ENCODE measurements at regions not wholly inside any gene's neighbourhood (a gene's known extent, or its start where the extent isn't known, plus 50 kb on each side); places are given as distances from the start of the nearest gene placed in this dataset.

DNA sequence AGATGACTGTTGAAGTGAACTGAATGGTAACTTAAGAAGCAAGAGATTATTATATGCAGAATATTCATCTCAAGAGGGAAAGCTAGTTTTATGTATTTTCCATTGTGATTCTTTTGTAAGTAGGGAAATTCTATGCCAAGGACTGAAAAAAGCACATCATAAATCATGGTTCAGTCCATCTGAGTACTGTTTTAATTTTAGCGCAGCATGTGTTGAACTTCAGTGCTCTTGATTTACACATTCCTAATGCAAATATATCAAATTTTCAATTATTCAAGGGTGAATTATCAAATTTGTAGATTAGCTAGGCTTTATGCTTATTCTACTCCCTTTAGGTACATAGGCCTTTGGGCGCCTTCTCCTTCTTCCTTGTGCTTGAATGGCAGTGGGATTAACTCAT, 50.3 kb upstream of the TCF12 start:
- TF ChIP-seq CTCF (conservative IDR thresholded peaks at IDR 0.05; ENCODE audit: low read length) = no peak
- DNase-seq (ENCODE audit: low read depth) = no peak
- H3K4me3 ChIP-seq (ENCODE audit: low read length) = no peak overlapping the region

- no peak for DNase-seq (ENCODE audit: low read depth)
- TF ChIP-seq CTCF (conservative IDR thresholded peaks at IDR 0.05; ENCODE audit: low read length) = no peak
- no peak overlapping the region for H3K4me3 ChIP-seq (ENCODE audit: low read length)
Observed at GRCh38 chr15:56866803-56867202, 51.6 kb upstream of the TCF12 start.

DNA sequence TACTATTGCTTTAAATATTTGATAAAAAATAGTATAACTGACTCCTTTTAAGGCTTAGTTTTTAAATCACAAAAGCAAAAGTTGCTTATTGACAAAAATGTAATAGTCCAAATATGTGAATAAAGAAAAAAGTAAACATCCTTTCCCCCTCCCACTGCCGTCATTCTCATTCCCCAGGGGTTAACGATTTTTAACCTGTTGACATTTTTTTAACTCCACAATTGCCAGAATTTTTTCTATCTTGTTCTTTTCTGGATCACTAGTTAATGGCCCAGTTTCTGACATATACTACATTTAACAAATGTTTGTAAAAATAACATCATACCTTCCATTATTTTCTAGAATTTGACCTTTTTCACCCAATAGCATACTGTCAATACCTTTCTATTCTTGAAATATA, 60.6 kb upstream of the TCF12 start:
- DNase-seq (ENCODE audit: low read depth) = no peak
- TF ChIP-seq CTCF (conservative IDR thresholded peaks at IDR 0.05; ENCODE audit: low read length) = no peak

DNA sequence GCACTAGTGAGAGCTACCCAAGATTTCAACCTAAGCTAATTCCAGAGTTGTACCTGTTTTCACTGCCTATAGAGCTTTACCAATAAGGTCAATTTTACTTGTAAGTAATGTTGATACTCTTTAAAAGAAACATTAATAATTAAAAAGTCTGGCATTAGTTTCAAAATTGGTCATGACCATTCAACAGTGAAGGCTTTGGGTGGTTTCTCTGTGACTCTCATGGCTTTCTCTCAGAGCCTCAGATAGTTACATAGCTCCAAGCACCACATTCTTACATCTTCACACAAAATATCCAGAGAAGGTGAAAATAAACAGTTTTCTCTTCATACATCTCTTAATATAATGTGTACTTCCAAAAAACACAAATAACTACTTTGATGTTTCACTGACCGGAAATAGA, 61.5 kb upstream of the TCF12 start:
- H3K4me3 ChIP-seq (ENCODE audit: low read length) = no peak overlapping the region
- DNase-seq (ENCODE audit: low read depth) = no peak
- TF ChIP-seq CTCF (conservative IDR thresholded peaks at IDR 0.05; ENCODE audit: low read length) = no peak

More for the DNA sequence above, 60.6 kb upstream of the TCF12 start:
- H3K4me3 ChIP-seq (ENCODE audit: low read length) = no peak overlapping the region

DNA sequence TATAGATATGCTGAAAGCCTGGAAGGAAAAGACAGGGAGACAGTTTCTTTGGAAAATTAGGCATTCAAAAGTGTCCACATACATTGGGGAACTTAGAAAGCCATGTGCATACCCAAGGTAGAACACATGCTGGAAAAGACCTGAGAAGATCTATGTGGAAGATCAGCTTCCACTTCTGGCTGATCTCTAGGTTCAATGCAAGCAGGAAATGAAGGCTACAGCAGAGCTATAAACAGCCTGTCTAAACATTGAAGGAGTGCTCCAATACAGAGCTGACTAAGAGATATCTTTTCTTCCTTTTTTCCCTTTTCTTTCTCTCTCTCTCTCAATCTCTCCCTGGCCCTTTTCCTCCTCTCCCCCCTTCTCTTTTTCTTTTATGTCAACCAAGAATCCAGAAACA, 73.6 kb upstream of the TCF12 start:
- DNase-seq (ENCODE audit: low read depth) = no peak
- no peak for TF ChIP-seq CTCF (conservative IDR thresholded peaks at IDR 0.05; ENCODE audit: low read length)
- H3K4me3 ChIP-seq (ENCODE audit: low read length) = no peak overlapping the region

DNA sequence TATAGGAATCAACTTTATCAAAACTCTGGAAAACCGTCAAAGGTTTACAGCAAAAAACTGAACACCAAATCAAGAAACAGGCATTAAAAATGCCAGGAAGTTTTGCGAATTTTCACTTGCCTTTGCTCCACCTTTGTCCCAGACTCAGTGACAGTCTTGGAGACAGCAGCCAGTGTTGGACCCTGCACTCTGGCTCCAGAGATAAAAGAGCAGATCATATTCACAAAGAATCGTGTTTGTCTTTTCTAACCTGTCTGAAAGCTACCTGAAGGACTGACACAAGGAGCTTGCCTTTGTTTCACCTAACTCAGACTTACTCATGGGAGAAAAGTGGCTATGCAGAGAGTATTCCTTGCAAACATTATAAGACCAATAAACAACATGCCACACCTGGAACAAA, 74.0 kb upstream of the TCF12 start:
- H3K4me3 ChIP-seq (ENCODE audit: low read length) = no peak overlapping the region
- no peak for DNase-seq (ENCODE audit: low read depth)
- no peak for TF ChIP-seq CTCF (conservative IDR thresholded peaks at IDR 0.05; ENCODE audit: low read length)

GRCh38 chr15:56839641-56840040, 78.8 kb upstream of the TCF12 start:
- TF ChIP-seq CTCF (conservative IDR thresholded peaks at IDR 0.05; ENCODE audit: low read length) = no peak
- no peak overlapping the region for H3K4me3 ChIP-seq (ENCODE audit: low read length)
- no peak for DNase-seq (ENCODE audit: low read depth)
